ENCODE measurements at regions not wholly inside any gene's neighbourhood (a gene's known extent, or its start where the extent isn't known, plus 50 kb on each side); places are given as distances from the start of the nearest gene placed in this dataset.

DNA sequence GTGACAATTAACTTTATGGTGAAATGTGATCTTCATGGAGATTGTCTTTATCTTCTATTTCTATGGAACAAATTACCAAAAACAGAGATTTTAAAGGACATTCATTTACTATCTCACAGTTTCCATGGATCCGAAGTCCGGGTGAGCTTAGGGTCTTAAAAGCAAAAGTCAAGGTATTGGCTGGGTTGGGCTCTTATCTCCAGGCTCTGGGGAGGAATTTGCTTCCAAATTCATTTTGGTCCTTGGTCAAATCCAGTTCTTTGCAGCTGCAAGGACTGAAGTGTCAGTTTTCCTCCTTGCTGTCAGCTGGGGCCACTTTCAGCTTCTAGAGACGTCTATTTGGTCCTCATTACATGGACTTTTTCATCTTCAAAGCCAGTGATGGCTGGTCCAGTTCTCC lies 395.8 kb upstream of the MAF start:
- intact Hi-C loops (cut with DNase I; ENCODE audit: low total_unique reads): no loop called here

DNA sequence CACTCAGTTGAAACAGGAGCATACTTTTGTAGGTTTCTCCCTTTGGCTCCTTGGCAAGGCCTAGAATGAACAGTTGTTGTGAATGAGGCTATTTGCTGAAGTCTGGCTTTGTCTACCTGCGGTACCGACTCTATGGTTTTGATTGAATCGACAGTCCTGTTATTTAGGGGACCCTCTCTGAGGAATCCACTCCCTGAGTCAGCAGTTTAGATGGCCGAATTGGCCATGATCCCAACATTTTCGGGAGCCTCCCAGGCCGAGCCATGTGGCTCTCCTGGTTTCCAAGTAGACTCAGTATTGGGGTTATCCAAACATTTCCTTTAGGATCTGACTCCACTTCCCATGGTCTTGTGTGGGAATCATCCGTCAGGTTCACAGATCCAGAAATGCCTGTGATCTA lies 394.8 kb upstream of the MAF start:
- WGBS, 2 donors: 87% methylated on average over 7 of the region's 7 CpGs
- TF ChIP-seq POLR2A (IDR thresholded peaks at IDR 0.05): no peak
- TF ChIP-seq, protein P1, sequence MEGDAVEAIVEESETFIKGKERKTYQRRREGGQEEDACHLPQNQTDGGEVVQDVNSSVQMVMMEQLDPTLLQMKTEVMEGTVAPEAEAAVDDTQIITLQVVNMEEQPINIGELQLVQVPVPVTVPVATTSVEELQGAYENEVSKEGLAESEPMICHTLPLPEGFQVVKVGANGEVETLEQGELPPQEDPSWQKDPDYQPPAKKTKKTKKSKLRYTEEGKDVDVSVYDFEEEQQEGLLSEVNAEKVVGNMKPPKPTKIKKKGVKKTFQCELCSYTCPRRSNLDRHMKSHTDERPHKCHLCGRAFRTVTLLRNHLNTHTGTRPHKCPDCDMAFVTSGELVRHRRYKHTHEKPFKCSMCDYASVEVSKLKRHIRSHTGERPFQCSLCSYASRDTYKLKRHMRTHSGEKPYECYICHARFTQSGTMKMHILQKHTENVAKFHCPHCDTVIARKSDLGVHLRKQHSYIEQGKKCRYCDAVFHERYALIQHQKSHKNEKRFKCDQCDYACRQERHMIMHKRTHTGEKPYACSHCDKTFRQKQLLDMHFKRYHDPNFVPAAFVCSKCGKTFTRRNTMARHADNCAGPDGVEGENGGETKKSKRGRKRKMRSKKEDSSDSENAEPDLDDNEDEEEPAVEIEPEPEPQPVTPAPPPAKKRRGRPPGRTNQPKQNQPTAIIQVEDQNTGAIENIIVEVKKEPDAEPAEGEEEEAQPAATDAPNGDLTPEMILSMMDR (IDR thresholded peaks at IDR 0.05): no peak
- no peak for DNase-seq (ENCODE audit: low spot score in 2 of 2)
- intact Hi-C loops (cut with DNase I; ENCODE audit: low total_unique reads): no loop called here
- no peak overlapping the region for H3K4me3 ChIP-seq (ENCODE audit: low read depth, poor library complexity, severe bottlenecking)

More for the DNA sequence above, 395.8 kb upstream of the MAF start:
- H3K4me3 ChIP-seq (ENCODE audit: low read depth, poor library complexity, severe bottlenecking): no peak overlapping the region
- WGBS, 2 donors: 89 to 90% methylated on average over 3 of the region's 3 CpGs
- DNase-seq (ENCODE audit: low spot score in 2 of 2): no peak
- TF ChIP-seq POLR2A (IDR thresholded peaks at IDR 0.05): no peak
- TF ChIP-seq, protein P1 (IDR thresholded peaks at IDR 0.05): no peak

DNA sequence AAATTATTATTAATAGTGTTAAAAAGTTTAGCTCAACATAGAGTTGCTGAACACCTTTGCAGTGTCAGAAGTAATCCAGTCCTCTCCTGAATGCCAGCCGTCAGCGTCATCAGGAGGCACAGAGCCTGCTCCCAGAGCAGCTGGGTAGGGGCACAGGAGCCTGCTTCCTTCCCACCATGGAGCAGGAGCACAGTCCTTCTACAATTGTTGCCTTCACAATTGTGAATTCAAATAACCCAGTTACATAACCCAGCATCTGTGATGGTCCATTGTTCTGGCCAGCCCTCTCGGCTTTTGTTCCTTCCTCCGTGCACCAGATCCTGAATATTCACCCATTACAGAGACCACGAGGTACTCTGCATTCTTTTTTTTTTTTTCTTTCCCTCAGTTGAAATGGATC lies 393.9 kb upstream of the MAF start:
- H3K4me3 ChIP-seq (ENCODE audit: low read depth, poor library complexity, severe bottlenecking): no peak overlapping the region
- intact Hi-C loops (cut with DNase I; ENCODE audit: low total_unique reads): no loop called here
- TF ChIP-seq POLR2A (IDR thresholded peaks at IDR 0.05): no peak
- TF ChIP-seq, protein P1 (IDR thresholded peaks at IDR 0.05): no peak
- WGBS, 2 donors: 68 to 88% methylated on average over 5 of the region's 5 CpGs
- no peak for DNase-seq (ENCODE audit: low spot score in 2 of 2)

DNA sequence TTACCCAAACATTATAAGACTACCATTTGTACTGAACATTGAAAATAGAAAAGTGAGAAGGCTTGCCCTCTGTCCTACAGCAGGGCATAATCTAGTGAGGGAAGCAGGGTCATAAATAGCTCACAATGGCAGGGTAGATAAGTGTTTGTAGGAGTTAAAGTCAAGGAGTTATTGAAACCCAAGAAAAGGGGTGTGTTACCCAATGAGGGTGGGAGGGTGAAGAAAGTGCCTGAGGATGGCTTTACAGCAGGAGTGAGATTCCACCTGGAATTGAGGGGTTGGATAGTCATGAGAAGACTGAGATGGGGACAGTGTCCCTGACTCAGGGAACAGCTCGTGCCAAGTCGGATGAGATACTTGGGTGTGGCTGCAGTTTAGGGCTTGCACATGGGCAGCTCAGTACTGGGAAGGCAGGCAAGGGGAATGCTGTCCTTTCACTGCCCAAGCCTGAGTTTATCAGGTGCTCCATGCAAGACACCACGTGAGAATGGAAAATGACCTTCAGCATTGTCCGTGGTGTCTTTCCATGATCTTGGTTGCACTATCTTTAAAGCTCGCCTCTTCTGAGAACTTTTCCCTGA lies 393.2 kb upstream of the MAF start:
- intact Hi-C loops (cut with DNase I; ENCODE audit: low total_unique reads): no loop called here
- WGBS, 2 donors: 68 to 79% methylated on average over 5 of the region's 5 CpGs
- H3K4me3 ChIP-seq (ENCODE audit: low read depth, poor library complexity, severe bottlenecking): no peak overlapping the region
- DNase-seq (ENCODE audit: low spot score in 2 of 2): peak in 1 of 2 donors; percentile 20
- TF ChIP-seq POLR2A (IDR thresholded peaks at IDR 0.05): no peak
- TF ChIP-seq, protein P1 (IDR thresholded peaks at IDR 0.05): no peak

DNA sequence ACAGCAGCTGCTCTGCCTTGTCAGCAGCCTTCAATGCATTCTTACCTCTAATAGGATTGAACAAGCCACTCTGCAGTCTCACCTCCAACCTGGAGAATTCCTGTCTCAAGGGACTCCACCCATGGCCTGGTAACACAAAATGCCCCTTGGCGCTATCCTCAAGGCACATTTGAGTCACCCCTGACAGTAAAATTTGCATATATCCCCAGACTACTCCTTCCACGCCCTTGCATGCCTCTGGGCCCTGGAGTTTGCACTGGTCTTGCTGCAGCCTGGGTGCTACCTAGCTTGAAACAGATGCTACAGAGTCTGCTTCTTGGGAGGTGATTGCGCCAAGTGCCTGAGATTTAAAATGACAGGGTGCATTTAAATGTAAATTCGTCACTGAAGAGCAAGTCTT lies 391.4 kb upstream of the MAF start:
- WGBS, 2 donors: 63 to 82% methylated on average over 4 of the region's 4 CpGs

More for the DNA sequence above, 391.4 kb upstream of the MAF start:
- no peak for DNase-seq (ENCODE audit: low spot score in 2 of 2)
- TF ChIP-seq, protein P1 (IDR thresholded peaks at IDR 0.05): no peak
- TF ChIP-seq POLR2A (IDR thresholded peaks at IDR 0.05): no peak
- intact Hi-C loops (cut with DNase I; ENCODE audit: low total_unique reads): no loop called here
- H3K4me3 ChIP-seq (ENCODE audit: low read depth, poor library complexity, severe bottlenecking): no peak overlapping the region

All from lower leg skin (tissue), 4 donors.